Astrocyte of the cerebellum (primary cell): ENCODE measurements at regions not wholly inside any gene's neighbourhood (a gene's known extent, or its start where the extent isn't known, plus 50 kb on each side); places are given as distances from the start of the nearest gene placed in this dataset.

Experiments
- DNase-seq: peaks from one replicate; pipeline ENCODE4 v3.0.0-alpha.2; 2011; ENCODE audit warnings: low read depth
- H3K4me3 ChIP-seq: 2 replicates; pipeline ENCODE4 v1.5.1; 2011; ENCODE audit warnings: mild to moderate bottlenecking, low read depth, low read length, moderate library complexity
- in situ Hi-C: cut with HindIII; loops from 2 replicates; pipeline ENCODE4 v1.10.0; 2017; ENCODE audit warnings: low sequenced_read_pairs
- TF ChIP-seq, protein P1 (sequence below): IDR thresholded peaks from 2 replicates; pipeline ENCODE4 v1.5.1; 2012; ENCODE audit warnings: low read length, low read depth, moderate library complexity, mild to moderate bottlenecking; ENCODE audit errors: missing control alignments

DNA sequence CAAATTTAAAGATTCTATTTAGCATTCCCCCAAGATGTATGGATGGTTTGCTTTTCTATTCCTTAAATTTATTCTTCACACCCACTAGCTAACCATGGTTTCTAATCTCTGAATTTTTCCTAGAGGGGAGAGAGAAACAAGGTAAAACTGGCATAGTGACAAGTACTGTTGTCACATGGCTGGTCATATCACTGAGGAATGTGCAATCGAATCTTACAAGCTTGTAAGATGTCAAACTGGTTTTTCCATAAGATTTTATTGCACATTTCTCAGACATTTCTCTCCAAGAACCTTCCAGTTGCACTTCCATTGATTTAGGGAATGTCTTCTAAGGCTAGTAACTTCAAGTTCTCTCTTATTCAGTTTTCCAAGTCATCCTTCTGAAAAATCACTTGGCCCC lies 89.8 kb downstream of the MBL2 start:
- in situ Hi-C loops, result no loop called here
- no peak for DNase-seq
- H3K4me3 ChIP-seq, result no peak overlapping the region
- TF ChIP-seq, protein P1, sequence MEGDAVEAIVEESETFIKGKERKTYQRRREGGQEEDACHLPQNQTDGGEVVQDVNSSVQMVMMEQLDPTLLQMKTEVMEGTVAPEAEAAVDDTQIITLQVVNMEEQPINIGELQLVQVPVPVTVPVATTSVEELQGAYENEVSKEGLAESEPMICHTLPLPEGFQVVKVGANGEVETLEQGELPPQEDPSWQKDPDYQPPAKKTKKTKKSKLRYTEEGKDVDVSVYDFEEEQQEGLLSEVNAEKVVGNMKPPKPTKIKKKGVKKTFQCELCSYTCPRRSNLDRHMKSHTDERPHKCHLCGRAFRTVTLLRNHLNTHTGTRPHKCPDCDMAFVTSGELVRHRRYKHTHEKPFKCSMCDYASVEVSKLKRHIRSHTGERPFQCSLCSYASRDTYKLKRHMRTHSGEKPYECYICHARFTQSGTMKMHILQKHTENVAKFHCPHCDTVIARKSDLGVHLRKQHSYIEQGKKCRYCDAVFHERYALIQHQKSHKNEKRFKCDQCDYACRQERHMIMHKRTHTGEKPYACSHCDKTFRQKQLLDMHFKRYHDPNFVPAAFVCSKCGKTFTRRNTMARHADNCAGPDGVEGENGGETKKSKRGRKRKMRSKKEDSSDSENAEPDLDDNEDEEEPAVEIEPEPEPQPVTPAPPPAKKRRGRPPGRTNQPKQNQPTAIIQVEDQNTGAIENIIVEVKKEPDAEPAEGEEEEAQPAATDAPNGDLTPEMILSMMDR, result no peak

DNA sequence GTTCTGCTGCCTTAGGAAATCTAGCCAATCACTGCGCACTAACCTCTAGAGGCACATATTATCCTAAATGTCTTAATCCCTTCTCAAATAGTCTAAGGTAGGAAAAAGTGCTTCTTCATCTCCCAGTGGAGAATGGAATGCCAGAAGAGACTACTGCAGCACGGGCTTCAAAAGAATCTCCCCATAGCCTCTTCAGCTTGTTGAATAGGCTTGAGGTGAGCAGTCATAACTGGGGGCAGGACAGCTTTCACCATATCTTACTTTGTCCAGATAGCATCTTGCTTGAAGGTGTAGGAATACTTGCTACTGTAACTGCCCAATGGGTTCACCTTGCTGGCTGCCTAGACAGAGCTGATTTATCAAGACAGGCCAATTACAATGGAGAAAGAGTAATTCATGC lies 88.8 kb downstream of the MBL2 start:
- in situ Hi-C loops, result no loop called here
- H3K4me3 ChIP-seq, result no peak overlapping the region
- TF ChIP-seq, protein P1, result no peak
- DNase-seq, result no peak

DNA sequence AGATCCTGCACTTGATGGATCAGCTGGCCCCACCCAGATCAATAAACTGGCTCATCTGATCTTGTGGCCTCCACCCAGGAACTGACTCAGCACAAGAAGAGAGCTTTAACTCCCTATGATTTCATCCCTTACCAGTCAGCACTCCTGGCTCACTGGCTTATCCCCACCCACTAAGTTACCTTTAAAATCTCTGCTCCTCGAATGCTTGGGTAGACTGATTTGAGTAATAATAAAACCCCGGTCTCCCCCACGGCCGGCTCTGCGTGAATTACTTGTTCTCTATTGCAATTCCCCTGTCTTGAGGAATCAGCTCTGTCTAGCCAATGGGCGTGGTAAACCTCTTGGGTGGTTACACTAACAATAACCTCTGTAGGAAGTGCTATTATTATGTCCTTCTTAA lies 83.7 kb downstream of the MBL2 start:
- in situ Hi-C loops, result no loop called here
- TF ChIP-seq, protein P1, result no peak
- no peak overlapping the region for H3K4me3 ChIP-seq
- no peak for DNase-seq

DNA sequence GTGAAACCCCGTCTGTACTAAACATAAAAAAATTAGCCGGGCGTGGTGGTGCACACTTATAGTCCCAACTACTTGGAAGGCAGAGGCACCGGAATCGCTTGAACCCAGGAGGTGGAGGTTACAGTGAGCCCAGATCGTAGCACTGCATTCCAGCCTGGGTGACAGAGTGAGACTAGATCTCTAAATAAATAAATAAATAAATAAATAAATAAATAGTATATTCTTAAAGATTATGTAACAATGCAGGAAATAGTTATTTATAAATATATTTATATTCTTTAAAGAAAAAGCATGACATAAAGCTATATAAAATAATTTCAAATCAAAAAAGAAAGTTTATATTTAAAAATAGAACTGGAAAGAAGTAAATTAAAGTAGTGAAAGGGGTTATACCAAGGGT lies 76.4 kb downstream of the MBL2 start:
- DNase-seq, result no peak
- H3K4me3 ChIP-seq, result no peak overlapping the region
- in situ Hi-C loops, result no loop called here
- TF ChIP-seq, protein P1, result no peak

DNA sequence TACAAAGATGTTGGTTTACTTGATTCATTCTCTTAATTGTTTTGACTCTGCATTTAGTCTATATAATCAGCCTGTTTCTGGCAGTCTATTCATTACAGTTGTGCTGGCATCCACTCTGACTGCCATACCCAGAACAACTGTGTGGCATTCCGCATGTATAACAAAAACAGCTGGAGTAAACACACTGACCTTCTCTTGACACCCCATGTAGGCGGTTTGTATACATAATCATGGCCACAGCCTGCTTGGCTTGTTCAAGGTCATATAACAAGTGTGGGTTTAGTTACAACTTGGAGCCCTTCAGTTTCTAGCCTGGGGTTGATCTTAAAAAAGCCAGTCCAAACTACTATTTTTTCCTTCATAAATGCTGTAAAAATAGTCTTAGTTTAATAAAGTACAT lies 70.9 kb downstream of the MBL2 start:
- DNase-seq, result no peak
- no peak overlapping the region for H3K4me3 ChIP-seq
- in situ Hi-C loops, result loop anchor here (5.0 kb wide), 1 partner anchor 74 kb away; no protein-coding TSS in a partner anchor
- TF ChIP-seq, protein P1, result no peak

DNA sequence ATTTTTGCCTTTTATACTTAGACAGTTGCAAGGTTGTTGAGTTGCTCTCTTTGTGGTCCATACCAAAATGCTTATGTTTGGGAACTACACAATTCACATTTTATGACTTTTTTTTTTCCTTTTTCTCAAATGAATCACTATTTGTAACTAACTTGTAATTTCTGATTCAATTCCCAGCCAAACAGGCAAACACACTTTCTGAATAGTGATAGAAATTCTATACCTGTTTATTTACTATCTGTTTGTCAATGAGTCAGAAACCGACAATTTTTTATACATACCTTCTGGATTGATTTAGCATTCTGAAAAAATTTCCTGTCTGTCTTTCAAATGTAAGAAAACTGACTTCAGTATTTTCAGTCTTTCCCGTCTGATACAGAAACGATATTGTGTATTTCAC lies 69.1 kb downstream of the MBL2 start:
- no peak overlapping the region for H3K4me3 ChIP-seq
- no peak for DNase-seq
- TF ChIP-seq, protein P1, result no peak
- in situ Hi-C loops, result loop anchor here (5.0 kb wide), 1 partner anchor 76 kb away; no protein-coding TSS in a partner anchor

DNA sequence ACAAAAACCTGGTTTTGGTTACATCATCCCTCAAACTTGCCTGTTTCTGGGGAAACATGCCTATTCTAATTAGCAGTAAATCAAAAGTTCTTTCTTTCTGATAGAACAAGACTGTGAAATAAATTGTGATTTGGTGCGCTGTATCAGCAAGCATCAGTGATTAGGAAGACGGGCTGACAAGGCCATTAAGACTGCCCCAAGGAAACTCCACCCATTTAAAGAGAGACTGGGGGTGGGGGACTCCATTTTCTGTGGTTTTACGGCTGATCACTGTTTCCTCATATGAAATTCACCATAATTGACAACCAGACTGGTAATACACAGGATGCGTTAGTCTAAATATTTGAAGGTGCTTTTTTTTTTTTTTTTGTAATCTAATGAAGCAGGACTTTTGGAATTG lies 68.7 kb downstream of the MBL2 start:
- in situ Hi-C loops, result loop anchor here (5.0 kb wide), 1 partner anchor 77 kb away; no protein-coding TSS in a partner anchor
- no peak overlapping the region for H3K4me3 ChIP-seq
- TF ChIP-seq, protein P1, result no peak

More for the DNA sequence above, 68.7 kb downstream of the MBL2 start:
- DNase-seq, result no peak
